H1 (cell line): ENCODE measurements at regions not wholly inside any gene's neighbourhood (a gene's known extent, or its start where the extent isn't known, plus 50 kb on each side); places are given as distances from the start of the nearest gene placed in this dataset.

Experiments
- CHD7 ChIP-seq: fragments of 300-600 bp; sonication (generic); IDR thresholded peaks from 2 replicates; pipeline ENCODE4 v1.7.1; 2012; ENCODE audit warnings: low read length, moderate library complexity, mild to moderate bottlenecking, inconsistent platforms; ENCODE audit not compliant: insufficient replicate concordance
- RNF2 ChIP-seq: fragments of 200-900, 300-1000 bp; sonication (generic); IDR thresholded peaks from 2 replicates; pipeline ENCODE4 v1.7.1; 2016; ENCODE audit warnings: borderline replicate concordance, low read depth, mild to moderate bottlenecking, antibody characterized with exemption, low read length; ENCODE audit not compliant: poor library complexity, severe bottlenecking; ENCODE audit errors: missing control alignments

GRCh38 chr18:1246827-1247226, 342.2 kb downstream of the ADCYAP1 start (continued):
- TF ChIP-seq CHD7 (no peak), RNF2 (no peak)
